SW 1271 (cell line): ENCODE measurements at regions not wholly inside any gene's neighbourhood (a gene's known extent, or its start where the extent isn't known, plus 50 kb on each side); places are given as distances from the start of the nearest gene placed in this dataset.

Source experiments
- DNase-seq, 2 experiments: peaks; one replicate each; lab custom pipeline; 2025; lab: John Stamatoyannopoulos, UW

GRCh38 chr2:59012971-59013370 is 771.8 kb upstream of the FANCL start:
- no peak for DNase-seq

- no peak for DNase-seq
Observed at GRCh38 chr2:59012234-59012633, 771.1 kb upstream of the FANCL start.

DNA sequence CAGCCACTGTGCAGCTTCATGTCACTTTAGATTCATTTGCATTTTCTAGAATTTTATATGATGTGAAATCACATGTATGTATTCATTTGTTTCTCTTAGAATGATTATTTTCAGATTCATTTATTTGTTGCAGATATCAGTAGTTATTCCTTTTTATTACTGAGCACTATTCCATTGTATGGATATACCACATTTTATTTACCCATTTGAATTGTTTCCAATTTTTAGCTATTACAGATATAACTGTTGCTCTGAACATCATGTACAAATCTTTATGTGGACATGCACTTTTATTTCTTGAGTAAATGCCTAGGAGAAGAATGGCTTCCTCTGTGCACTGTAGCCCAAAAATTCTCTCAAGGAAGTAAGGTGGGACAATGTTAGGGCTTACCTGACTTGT is 767.8 kb upstream of the FANCL start:
- DNase-seq: no peak

DNA sequence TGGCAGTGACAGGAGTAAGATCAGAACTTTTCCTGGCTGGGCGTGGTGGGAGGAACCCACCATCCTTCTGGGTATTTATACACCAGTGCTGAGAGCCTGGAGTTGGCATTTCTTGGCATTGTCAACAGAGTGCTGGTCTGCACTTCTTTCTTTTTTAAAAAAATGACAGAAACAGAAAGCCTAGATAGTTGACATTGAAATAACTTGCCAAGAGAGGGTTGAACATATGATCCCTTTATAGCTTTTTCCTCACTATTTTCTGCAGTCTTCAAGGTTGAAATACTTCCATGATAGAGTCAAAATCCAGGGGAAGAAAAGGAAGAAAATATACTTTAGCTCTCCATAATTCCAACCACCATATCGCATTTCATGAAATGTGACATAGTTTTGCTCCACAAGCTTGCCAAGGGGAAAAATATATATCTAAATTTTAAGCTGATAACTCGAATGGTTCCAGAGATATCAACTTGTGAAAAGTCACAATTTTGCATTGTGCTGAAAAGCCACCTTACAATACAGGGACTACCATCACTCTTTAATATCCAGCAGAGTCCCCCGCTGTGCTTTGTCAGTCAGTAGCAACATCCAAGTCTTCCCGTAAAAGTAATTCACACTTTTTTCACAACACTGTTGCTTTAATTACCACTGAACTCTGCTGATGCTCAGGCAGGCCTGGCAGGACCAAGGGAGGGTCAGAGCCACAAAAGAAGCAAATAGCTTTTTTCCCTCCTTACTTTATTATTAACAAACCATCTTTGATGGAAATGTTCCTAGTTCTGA is 764.9 kb upstream of the FANCL start:
- DNase-seq: no peak

DNA sequence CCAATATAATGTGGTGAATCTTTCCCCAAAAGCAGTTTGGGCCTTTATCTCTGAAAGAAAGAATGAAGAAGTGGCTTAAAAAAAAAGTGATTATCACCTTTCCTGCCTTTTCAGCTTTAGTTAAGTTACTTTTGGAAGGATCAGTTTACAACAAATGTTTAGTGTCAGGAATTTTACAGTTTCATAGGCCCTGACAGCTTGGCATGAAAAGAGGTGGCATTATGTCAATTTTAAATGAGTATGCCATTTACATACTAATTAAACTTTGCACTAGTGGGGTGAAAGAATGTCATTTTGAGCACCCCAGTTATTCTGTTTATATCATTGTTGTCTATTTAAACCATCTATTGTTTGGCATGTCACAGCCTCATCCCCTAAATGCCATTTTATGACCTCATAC is 763.5 kb upstream of the FANCL start:
- no peak for DNase-seq

GRCh38 chr2:59000796-59001195 is 759.7 kb upstream of the FANCL start:
- no peak for DNase-seq

DNA sequence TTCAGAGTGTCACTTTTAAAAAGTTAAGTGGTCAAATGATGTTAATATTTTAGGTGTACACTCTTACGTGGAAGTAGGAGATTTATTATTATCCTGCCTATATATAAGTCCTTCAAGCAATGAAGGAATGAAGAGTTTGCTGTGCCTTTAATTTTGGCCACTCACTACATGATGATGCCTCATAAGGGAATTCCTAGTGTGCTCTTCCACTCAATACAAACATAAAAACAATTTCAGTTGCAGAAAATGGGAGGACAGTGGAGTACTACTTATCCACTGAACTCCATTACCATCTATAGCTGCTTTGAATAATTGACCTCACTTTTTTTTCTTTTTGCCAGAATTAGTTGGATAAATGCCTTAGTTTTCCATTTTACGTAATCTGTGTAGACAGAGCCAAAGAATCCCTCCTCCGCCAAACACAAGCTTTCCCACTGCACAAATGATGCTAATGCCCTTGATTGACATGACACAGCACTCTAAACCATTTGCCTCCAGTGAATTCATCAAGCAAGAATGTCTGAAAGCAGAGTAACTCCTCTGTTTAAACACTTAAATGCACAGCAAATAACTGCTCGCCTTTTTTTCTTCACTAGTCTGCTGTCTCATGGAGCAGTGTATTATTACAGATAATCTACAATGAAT is 751.1 kb upstream of the FANCL start:
- DNase-seq: no peak

- DNase-seq: no peak
Observed at GRCh38 chr2:58991357-58991756, 750.2 kb upstream of the FANCL start.

DNA sequence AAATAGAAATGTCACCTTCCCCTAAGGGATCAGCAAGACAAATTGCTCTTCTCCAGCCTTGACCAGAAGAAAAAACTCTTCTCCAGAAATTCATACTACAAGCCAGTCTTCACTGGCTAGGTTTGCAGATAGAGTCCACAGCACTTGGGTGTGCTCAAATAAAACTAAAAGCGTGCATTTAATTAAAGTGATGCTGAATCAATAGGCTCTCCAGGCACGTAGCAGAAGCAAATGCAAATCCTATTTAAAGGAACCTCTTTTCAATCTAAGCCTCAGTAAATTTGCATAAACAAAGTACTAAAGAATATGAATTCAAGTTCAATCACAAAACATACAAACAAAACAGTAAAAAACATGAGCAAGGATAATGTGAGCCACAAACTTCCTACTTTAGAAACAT is 744.4 kb upstream of the FANCL start:
- DNase-seq: no peak

GRCh38 chr2:58984731-58985130 is 743.6 kb upstream of the FANCL start:
- DNase-seq: no peak

DNA sequence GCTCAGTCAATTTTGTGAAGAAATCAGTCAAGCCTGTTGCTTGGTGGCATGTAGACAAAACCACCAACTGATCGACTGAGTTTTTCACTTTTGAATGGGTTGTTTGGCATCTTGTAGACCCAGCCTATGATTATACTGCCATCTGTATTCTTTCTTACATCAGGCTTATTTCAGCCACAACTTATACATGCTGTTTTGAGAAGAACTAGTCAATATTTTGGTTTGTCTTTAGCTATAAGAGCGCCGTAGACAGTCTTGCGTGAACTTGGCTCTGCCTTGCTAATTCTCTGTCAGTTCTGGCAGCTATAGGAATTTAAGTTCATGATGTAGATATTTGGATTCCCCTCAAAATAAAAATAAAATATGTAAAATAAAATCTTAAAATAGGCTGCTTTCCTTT is 742.0 kb upstream of the FANCL start:
- DNase-seq: no peak

- no peak for DNase-seq
Observed at GRCh38 chr2:58981237-58981636, 740.1 kb upstream of the FANCL start.

DNA sequence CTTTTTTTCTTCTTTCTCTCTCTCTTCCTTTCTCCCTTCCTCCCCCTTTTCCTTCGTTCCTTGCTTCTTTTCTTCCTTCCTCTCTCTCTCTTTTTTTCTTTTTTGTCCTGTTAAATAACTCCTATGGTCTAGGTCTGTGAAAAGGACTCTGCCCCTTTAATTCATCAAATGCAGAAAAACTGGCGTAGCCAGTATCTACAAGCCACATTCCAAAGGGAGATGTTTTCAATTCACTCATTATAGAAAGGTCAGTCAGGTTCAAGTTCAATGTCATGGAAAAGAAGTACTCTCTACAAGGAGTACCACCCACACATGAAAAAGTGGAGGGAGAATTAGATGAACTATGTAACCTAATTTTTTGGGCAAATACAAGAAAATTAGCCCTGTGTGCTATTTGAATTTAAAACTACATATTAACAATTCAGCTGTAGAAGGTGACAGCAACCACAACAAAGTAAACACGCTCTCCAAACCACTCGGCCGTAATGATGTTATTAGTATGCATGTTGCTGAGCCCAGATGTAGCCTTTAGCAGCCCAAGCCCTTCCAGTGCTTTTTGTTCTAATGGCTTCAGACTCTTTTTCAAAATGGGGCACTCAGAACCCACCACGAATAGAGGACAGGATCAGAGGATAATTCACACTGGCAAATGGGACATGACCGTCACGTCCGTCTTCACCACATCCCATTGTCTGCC is 735.4 kb upstream of the FANCL start:
- DNase-seq: no peak

DNA sequence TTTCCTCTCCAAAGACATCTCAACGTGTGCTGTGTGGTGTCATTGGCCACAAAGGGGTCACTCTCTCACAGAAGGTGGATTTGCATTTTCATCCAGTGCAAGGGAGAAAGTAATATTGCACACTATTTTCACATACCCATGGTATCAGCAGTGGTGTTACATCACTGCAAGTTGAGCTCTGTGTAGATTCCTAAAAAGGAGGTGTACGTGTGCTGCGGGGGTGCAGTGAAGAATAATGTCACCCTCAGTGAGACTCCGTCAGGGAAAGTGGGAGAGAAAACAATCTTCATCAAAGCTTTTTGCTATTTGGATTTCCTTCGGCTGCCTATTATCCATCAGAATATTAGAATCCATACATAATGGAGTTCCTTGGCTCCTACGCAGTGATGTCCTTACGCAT is 733.8 kb upstream of the FANCL start:
- no peak for DNase-seq

DNA sequence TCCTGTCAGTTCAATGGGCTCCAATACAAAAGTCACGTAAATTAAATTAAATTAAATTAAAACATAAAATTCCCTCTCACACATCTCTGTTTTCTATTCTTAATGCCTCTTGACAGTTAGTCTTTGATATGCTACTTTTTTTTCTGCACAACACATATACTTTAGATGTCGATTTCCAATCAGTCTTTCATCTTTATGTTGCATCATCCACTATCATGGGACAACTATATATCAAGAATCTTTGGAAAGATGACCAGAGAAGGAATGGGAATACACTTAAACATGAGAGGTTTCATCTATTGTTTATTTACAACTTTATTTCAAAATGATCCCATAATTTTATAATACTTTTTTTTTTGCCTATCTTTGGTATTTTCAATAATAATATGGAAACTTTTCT is 733.3 kb upstream of the FANCL start:
- DNase-seq: no peak

- no peak for DNase-seq
Observed at GRCh38 chr2:58973811-58974281, 732.7 kb upstream of the FANCL start.

DNA sequence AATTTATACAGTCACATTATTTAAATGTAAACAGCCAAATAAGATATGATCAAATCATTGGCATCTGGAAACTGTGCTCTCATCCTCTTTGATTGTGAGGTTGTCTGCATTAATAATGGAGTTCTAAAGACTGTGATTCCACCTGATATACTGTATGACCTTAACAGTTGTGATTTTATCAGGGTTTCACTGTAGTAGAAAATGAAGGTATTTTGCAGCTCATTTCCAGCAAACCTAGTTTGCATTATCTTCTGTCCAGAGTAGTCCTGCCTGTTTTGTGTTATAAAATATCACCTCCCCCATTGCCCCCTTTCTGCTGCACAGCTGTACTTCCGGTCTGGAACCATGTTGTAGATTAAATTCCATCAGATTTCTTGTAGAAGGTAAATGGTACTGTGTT is 731.6 kb upstream of the FANCL start:
- DNase-seq: no peak

GRCh38 chr2:58971511-58972360 is 730.6 kb upstream of the FANCL start:
- no peak for DNase-seq

- no peak for DNase-seq
Observed at GRCh38 chr2:58970365-58970764, 729.2 kb upstream of the FANCL start.

DNA sequence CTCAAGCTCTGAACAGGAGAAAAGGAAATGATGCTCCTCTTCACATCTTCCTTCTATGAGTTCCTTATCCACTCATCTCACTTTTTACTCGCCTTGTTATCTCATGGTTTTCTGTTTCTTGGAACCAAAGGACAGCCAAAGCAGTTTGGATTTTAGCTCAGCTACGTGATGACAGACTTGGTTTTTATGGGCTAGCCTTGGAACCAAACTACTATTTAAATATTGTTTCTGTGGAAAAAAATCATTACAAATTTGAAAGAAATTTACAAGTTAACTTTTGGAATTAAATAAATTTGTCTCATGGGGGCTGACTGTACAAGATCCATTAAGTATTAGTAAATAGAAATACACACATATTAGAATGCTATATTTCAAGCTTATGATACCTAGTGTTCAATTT is 727.8 kb upstream of the FANCL start:
- no peak for DNase-seq

DNA sequence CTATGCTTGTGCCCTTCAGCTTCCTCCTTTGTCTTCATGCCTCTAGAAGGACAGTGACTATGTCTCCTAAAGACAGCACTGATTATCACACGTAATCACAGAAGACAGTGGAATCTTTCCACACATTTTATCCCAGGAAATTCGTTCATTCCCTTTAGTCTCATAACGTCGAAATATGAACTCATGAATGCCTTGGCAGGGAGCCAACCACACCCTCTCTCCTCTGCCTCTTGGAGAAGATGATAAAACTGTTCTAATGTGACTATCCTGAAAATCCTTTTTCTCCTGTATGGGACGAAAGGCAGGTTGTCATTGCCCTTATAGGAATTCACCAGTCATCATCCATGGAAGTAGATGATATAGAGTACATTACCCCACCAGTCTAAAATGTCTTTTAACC is 726.6 kb upstream of the FANCL start:
- no peak for DNase-seq

GRCh38 chr2:58965602-58966001 is 724.5 kb upstream of the FANCL start:
- DNase-seq: no peak
